ENCODE measurements at regions not wholly inside any gene's neighbourhood (a gene's known extent, or its start where the extent isn't known, plus 50 kb on each side); places are given as distances from the start of the nearest gene placed in this dataset.
"Not testable (repeated sequence)": the region's sequence is repeated elsewhere in the genome, so short reads cannot be mapped to it uniquely, and the experiment has no call there.

DNA sequence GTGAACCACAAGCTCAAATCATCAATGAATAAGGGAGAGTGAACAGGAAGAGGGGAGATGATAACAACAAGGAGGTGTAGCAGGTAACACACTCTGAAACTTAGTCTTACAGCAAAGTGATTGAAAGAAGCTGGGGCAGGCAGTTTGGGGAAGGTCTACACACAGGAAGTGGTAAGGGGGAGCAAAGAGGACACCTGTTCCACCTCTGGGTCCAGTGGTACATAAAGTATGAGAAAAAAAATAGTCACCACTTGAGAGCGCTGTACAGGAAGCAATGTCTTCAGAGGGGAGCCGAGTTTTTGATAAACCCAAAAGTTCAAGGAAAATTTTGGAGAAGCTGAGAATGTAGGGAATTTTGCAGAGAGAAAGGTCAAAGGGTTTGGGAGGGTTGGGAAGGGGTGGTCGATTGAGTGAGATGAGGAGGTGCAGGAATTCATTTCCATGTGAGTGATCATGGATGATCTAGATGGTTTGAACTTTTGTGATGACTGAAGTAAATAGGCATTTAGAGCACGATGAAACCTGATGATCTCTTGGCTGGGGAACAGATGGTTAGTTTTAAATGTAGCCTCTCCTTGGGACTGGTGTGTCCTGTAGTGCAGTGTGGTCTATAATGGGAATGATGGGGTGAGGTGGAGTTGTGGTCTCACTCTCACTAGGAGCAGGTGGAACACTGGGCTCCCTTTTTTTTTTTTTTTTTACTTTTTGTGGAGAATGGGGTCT lies 142.0 kb downstream of the RBMX2 start:
- no peak for DNase-seq
- H3K27ac ChIP-seq: no peak overlapping the region

DNA sequence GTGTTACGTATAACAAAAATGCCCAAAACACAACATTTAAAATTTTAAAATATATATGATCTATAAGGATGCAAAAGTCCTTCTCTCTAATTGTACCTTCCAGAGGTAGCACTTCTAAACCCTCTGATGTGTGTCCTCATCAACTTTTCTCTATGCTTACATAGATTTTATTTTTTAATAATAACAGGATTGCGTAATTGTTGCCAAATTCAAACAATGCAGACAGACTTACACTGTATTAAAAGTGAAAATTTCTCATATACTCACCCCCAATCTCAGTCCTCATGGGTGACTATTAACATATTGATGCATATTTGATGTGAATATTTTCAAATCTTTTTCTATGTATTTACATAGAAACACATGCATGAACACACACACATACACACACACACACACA lies 144.0 kb downstream of the RBMX2 start:
- 92 to 97% methylated on average over 2 of the region's 2 CpGs for WGBS, 2 donors

More for the DNA sequence above, 142.0 kb downstream of the RBMX2 start:
- no peaks in the 10 kb centered on the region for H3K4me1 ChIP-seq
- ATAC-seq: no peak
- H3K4me3 ChIP-seq: no peak overlapping the region
- intact Hi-C loops (cut with DNase I): loop anchor here in 3 of 10 donors (5.0 to 10.0 kb wide), 2 partner anchors 371 to 374 kb away; no protein-coding TSS in a partner anchor
- TF ChIP-seq, protein P1, sequence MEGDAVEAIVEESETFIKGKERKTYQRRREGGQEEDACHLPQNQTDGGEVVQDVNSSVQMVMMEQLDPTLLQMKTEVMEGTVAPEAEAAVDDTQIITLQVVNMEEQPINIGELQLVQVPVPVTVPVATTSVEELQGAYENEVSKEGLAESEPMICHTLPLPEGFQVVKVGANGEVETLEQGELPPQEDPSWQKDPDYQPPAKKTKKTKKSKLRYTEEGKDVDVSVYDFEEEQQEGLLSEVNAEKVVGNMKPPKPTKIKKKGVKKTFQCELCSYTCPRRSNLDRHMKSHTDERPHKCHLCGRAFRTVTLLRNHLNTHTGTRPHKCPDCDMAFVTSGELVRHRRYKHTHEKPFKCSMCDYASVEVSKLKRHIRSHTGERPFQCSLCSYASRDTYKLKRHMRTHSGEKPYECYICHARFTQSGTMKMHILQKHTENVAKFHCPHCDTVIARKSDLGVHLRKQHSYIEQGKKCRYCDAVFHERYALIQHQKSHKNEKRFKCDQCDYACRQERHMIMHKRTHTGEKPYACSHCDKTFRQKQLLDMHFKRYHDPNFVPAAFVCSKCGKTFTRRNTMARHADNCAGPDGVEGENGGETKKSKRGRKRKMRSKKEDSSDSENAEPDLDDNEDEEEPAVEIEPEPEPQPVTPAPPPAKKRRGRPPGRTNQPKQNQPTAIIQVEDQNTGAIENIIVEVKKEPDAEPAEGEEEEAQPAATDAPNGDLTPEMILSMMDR (IDR thresholded peaks at IDR 0.05): no peak
- no peaks in the 10 kb centered on the region for H3K36me3 ChIP-seq
- WGBS, 2 donors: 66 to 75% methylated on average over 4 of the region's 4 CpGs
- H3K9me3 ChIP-seq: no peaks in the 10 kb centered on the region
- H3K27me3 ChIP-seq: peaks cover 0 to 12% (median 0%) of the 10 kb centered on the region in 7 donors

DNA sequence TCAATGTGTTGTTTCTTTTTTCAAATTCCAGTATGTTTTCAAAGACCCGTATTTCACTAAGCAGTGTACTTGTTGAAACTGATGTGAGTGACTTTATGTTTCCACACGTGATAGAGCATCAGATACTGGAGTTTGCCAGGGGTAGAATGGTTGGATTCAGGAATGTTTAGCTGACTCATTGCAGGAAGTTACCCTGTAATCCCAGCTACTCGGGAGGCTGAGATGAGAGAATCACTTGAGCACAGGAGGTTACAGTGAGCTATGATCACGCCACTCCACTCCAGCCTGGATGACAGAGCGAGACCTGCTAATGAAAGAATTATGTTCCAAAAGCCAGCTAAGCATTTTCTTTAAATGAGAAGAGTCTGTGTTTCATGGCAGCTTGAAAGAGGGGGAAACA lies 147.6 kb downstream of the RBMX2 start:
- intact Hi-C loops (cut with DNase I): loop anchor here in 1 of 10 donors (10.0 kb wide), 1 partner anchor 365 kb away; no protein-coding TSS in a partner anchor
- peaks cover 0 to 29% (median 0%) of the 10 kb centered on the region in 7 donors for H3K27me3 ChIP-seq

More for the DNA sequence above, 144.0 kb downstream of the RBMX2 start:
- Histone ChIP-seq H3K27ac (no peak overlapping the region), H3K9me3 (no peaks in the 10 kb centered on the region), H3K4me1 (no peaks in the 10 kb centered on the region), H3K27me3 (peaks cover 0 to 15% (median 0%) of the 10 kb centered on the region in 7 donors), H3K36me3 (no peaks in the 10 kb centered on the region), H3K4me3 (no peak overlapping the region)
- TF ChIP-seq, protein P1 (IDR thresholded peaks at IDR 0.05): no peak
- DNase-seq (no peak), ATAC-seq (no peak)
- intact Hi-C loops (cut with DNase I): loop anchor here in 1 of 10 donors (10.0 kb wide), 1 partner anchor 369 kb away; no protein-coding TSS in a partner anchor

DNA sequence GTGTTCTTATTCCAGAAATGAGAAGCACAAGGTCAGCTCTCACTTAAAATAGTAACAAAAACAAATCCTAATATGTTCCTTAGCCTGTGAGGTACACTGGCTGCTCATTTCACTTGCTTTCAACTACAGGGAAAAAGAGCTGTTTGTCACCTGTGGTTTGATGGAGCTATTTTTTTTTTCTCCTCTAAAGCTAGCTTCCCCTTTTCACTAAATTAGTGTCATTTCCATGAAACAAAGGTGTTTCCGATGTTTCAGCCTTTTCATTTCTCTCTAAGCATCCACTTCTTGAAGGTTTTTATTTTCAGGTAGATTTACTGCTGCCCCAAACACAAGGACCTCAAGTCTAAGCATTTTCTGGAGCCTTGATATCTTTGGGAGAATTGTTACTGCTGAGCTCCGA lies 148.6 kb downstream of the RBMX2 start:
- H3K9me3 ChIP-seq: no peaks in the 10 kb centered on the region
- ATAC-seq (no peak), DNase-seq (no peak)
- no peaks in the 10 kb centered on the region for H3K4me1 ChIP-seq
- H3K36me3 ChIP-seq: no peaks in the 10 kb centered on the region
- intact Hi-C loops (cut with DNase I): no loop called here
- TF ChIP-seq, protein P1 (IDR thresholded peaks at IDR 0.05): no peak
- H3K27ac ChIP-seq: no peak overlapping the region
- 85 to 87% methylated on average over 2 of the region's 2 CpGs for WGBS, 2 donors
- peaks cover 0 to 29% (median 0%) of the 10 kb centered on the region in 7 donors for H3K27me3 ChIP-seq
- H3K4me3 ChIP-seq: no peak overlapping the region

More for the DNA sequence above, 147.6 kb downstream of the RBMX2 start:
- H3K36me3 ChIP-seq, ATAC-seq, H3K4me1 ChIP-seq, H3K4me3 ChIP-seq, H3K9me3 ChIP-seq, DNase-seq, H3K27ac ChIP-seq: not testable (repeated sequence)
- 49 to 56% methylated on average over 5 of the region's 5 CpGs for WGBS, 2 donors

Measured in heart right ventricle (tissue), 16 donors.